CD8-positive, alpha-beta memory T cell (primary cell): ENCODE measurements at regions not wholly inside any gene's neighbourhood (a gene's known extent, or its start where the extent isn't known, plus 50 kb on each side); places are given as distances from the start of the nearest gene placed in this dataset.

Experiments used
- CTCF ChIA-PET: fragments of 350-600 bp; sonication (Branson Sonifier 250); formaldehyde crosslinking; loops from one replicate; lab custom pipeline; 2021; ENCODE audit warnings: antibody characterized with exemption; lab: Charles Lee
- POLR2A ChIA-PET: fragments of 350-600 bp; sonication (Branson Sonifier 250); formaldehyde crosslinking; loops from one replicate; lab custom pipeline; 2021; ENCODE audit warnings: antibody characterized with exemption; lab: Charles Lee
- DNase-seq, 5 donors: peaks; one replicate each; pipeline versions ENCODE4 v3.0.0 to v3.0.0-alpha.2; 2020 to 2022; ENCODE audit warnings: mixed read lengths in 1 of 5
- H3K27ac ChIP-seq: one replicate; pipeline ENCODE4 v1.7.0; 2013; ENCODE audit warnings: low read depth, mild to moderate bottlenecking, low read length, moderate library complexity
- H3K27me3 ChIP-seq: 2 replicates; pipeline ENCODE4 v1.7.0; 2013; ENCODE audit warnings: low read length, mild to moderate bottlenecking; ENCODE audit not compliant: insufficient read depth, poor library complexity, severe bottlenecking
- H3K36me3 ChIP-seq: 2 replicates; pipeline ENCODE4 v1.7.0; 2013; ENCODE audit warnings: mild to moderate bottlenecking, low read length, moderate library complexity; ENCODE audit not compliant: insufficient read depth
- H3K4me1 ChIP-seq: 2 replicates; pipeline ENCODE4 v1.7.0; 2013; ENCODE audit warnings: mild to moderate bottlenecking, low read length, moderate library complexity; ENCODE audit not compliant: insufficient read depth
- H3K4me3 ChIP-seq: 2 replicates; pipeline ENCODE4 v1.7.0; 2013; ENCODE audit warnings: mild to moderate bottlenecking, low read length
- H3K9me3 ChIP-seq: 2 replicates; pipeline ENCODE4 v1.7.0; 2013; ENCODE audit warnings: mild to moderate bottlenecking, low read length
- H3K27ac Mint-ChIP-seq, 8 donors: one replicate each; pipeline ENCODE4 v1.8.0; 2020 to 2021; ENCODE audit warnings: mixed read lengths in 8 of 8, mild to moderate bottlenecking in 6 of 8, inconsistent platforms in 3 of 8, moderate library complexity in 3 of 8
- H3K27me3 Mint-ChIP-seq, 2 donors: one replicate each; pipeline ENCODE4 v1.8.0; 2020 to 2021; ENCODE audit warnings: mixed read lengths in 2 of 2, mild to moderate bottlenecking in 1 of 2, moderate library complexity in 1 of 2
- H3K36me3 Mint-ChIP-seq, 3 donors: one replicate each; pipeline ENCODE4 v1.8.0; 2020 to 2021; ENCODE audit warnings: mixed read lengths in 3 of 3, inconsistent platforms in 1 of 3, mild to moderate bottlenecking in 1 of 3
- H3K4me1 Mint-ChIP-seq, 3 donors: one replicate each; pipeline ENCODE4 v1.8.0; 2020 to 2021; ENCODE audit warnings: mixed read lengths in 3 of 3, inconsistent platforms in 1 of 3, mild to moderate bottlenecking in 1 of 3
- H3K4me3 Mint-ChIP-seq, 7 donors: one replicate each; pipeline ENCODE4 v1.8.0; 2020 to 2021; ENCODE audit warnings: mixed read lengths in 7 of 7, mild to moderate bottlenecking in 6 of 7, moderate library complexity in 4 of 7, inconsistent platforms in 2 of 7
- H3K9me3 Mint-ChIP-seq, 5 donors: one replicate each; pipeline ENCODE4 v1.8.0; 2020 to 2022; ENCODE audit warnings: mixed read lengths in 5 of 5, mild to moderate bottlenecking in 3 of 5, moderate library complexity in 2 of 5, inconsistent platforms in 1 of 5

DNA sequence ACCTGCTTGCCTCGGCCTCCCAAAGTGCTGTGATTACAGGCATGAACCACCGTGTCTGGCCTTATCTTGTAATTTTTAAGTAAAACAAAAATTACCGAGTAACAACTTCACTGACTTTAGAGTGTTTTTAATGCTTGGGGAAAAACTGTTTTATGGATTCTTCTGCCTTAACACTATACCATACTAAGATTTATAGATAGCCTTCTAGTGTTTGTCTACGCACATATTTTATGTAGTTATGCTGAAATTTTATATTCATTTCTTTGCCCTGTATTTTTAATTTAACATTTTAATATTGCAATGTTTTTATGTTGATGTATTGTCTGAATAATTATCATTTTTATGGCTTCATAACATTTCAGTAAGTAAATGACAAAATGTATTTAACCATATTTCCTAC, 96.4 kb upstream of the FTMT start:
- no peak for DNase-seq
- Mint-ChIP-seq H3K4me1 (no peaks in the 10 kb centered on the region), H3K9me3 (peaks cover 0 to 5% (median 2%) of the 10 kb centered on the region in 5 donors), H3K4me3 (no peak overlapping the region), H3K27me3 (no peaks in the 10 kb centered on the region), H3K36me3 (no peaks in the 10 kb centered on the region), H3K27ac (no peak overlapping the region)
- Histone ChIP-seq H3K27me3 (no peaks in the 10 kb centered on the region), H3K4me3 (no peak overlapping the region), H3K9me3 (no peaks in the 10 kb centered on the region), H3K4me1 (no peaks in the 10 kb centered on the region), H3K27ac (no peak overlapping the region), H3K36me3 (no peaks in the 10 kb centered on the region)
- ChIA-PET POLR2A (no interaction called here), CTCF (no interaction called here)

GRCh38 chr5:121757753-121758152, 93.9 kb upstream of the FTMT start:
- H3K27me3 Mint-ChIP-seq, result no peaks in the 10 kb centered on the region
- CTCF ChIA-PET, result no interaction called here
- H3K27ac Mint-ChIP-seq, result no peak overlapping the region
- no peaks in the 10 kb centered on the region for H3K36me3 Mint-ChIP-seq
- peaks cover 0 to 5% (median 2%) of the 10 kb centered on the region in 5 donors for H3K9me3 Mint-ChIP-seq
- Histone ChIP-seq H3K4me1 (no peaks in the 10 kb centered on the region), H3K9me3 (no peaks in the 10 kb centered on the region), H3K4me3 (no peak overlapping the region), H3K27me3 (no peaks in the 10 kb centered on the region), H3K36me3 (no peaks in the 10 kb centered on the region), H3K27ac (no peak overlapping the region)
- POLR2A ChIA-PET, result no interaction called here
- H3K4me3 Mint-ChIP-seq, result no peak overlapping the region
- DNase-seq, result no peak
- no peaks in the 10 kb centered on the region for H3K4me1 Mint-ChIP-seq

DNA sequence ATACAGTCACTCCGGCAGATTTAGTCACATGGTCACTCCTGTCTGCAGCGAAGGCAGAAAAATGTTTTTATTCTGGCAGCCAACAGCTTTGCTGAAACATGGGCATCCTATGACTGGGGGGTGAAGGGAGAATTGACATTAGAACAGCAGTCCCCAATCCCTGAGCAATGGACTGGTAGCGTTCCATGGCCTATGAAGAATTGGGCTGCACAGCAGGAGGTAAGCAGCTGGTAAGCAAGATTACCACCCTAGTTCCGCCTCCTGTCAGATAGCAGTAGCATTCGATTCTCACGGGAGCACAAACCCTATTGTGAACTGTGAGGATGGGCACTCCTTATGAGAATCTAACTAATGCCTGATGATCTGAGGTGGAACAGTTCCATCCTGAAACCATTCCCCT, 93.1 kb upstream of the FTMT start:
- H3K27me3 Mint-ChIP-seq, result no peaks in the 10 kb centered on the region
- CTCF ChIA-PET, result no interaction called here

DNA sequence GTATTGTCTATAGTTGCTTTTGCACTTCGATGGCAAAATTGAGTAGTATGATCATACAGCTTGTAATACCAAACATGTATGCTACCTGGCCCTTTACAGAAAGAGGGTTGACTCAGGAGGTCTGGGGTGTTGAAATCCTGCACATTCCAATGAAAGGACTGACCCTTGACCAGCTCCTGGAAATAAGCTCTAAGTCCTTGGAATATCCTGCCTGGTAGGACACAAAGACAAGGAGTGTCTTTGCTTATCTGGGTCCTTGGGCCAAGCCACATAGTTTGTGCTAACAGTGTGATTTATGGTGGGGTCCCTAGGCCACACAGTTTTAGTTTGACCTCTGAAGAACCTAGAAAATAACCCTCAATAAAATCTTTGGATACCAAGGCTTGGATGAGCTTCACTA, 89.3 kb upstream of the FTMT start:
- Mint-ChIP-seq H3K27ac (no peak overlapping the region), H3K4me1 (no peaks in the 10 kb centered on the region), H3K36me3 (no peaks in the 10 kb centered on the region), H3K27me3 (no peaks in the 10 kb centered on the region), H3K9me3 (peaks cover 0 to 9% (median 4%) of the 10 kb centered on the region in 5 donors), H3K4me3 (no peak overlapping the region)
- no peak for DNase-seq
- POLR2A ChIA-PET, result no interaction called here
- H3K27ac ChIP-seq, result no peak overlapping the region
- no peaks in the 10 kb centered on the region for H3K27me3 ChIP-seq
- H3K4me3 ChIP-seq, result no peak overlapping the region
- H3K4me1 ChIP-seq, result no peaks in the 10 kb centered on the region
- CTCF ChIA-PET, result no interaction called here
- H3K9me3 ChIP-seq, result no peaks in the 10 kb centered on the region
- H3K36me3 ChIP-seq, result no peaks in the 10 kb centered on the region

More for the DNA sequence above, 93.1 kb upstream of the FTMT start:
- Mint-ChIP-seq H3K36me3 (no peaks in the 10 kb centered on the region), H3K9me3 (peaks cover 0 to 5% (median 2%) of the 10 kb centered on the region in 5 donors), H3K4me3 (no peak overlapping the region), H3K4me1 (no peaks in the 10 kb centered on the region), H3K27ac (no peak overlapping the region)
- H3K27ac ChIP-seq, result no peak overlapping the region
- POLR2A ChIA-PET, result no interaction called here
- no peaks in the 10 kb centered on the region for H3K36me3 ChIP-seq
- H3K4me3 ChIP-seq, result no peak overlapping the region
- DNase-seq, result no peak
- no peaks in the 10 kb centered on the region for H3K9me3 ChIP-seq
- no peaks in the 10 kb centered on the region for H3K4me1 ChIP-seq
- no peaks in the 10 kb centered on the region for H3K27me3 ChIP-seq

DNA sequence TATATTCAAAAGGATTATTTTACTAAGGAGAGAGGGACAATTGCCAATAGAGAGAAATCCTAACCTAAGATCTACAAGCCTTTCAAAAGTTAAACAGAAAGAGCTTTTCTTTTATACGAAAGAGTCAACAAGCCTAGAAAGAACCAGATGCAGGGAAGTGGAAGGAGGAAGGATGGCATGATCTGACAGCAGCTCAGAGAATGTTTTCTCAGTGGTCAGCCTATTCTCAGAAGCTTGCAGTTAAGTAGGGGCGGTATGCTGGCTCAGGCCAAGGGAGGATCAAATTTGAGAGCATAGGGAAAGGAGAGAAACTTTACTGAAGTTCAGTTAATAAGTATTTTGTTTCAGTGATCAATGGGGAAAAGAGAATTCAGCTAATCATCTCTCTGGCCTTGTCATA, 88.0 kb upstream of the FTMT start:
- no peaks in the 10 kb centered on the region for H3K27me3 ChIP-seq
- no peak for DNase-seq
- no peak overlapping the region for H3K27ac Mint-ChIP-seq
- no peaks in the 10 kb centered on the region for H3K36me3 Mint-ChIP-seq
- no peaks in the 10 kb centered on the region for H3K27me3 Mint-ChIP-seq
- H3K4me1 ChIP-seq, result no peaks in the 10 kb centered on the region
- H3K4me1 Mint-ChIP-seq, result no peaks in the 10 kb centered on the region
- ChIA-PET CTCF (no interaction called here), POLR2A (no interaction called here)
- H3K4me3 Mint-ChIP-seq, result no peak overlapping the region
- H3K9me3 Mint-ChIP-seq, result peaks cover 0 to 14% (median 4%) of the 10 kb centered on the region in 5 donors
- H3K27ac ChIP-seq, result no peak overlapping the region
- H3K9me3 ChIP-seq, result no peaks in the 10 kb centered on the region
- no peak overlapping the region for H3K4me3 ChIP-seq
- no peaks in the 10 kb centered on the region for H3K36me3 ChIP-seq

GRCh38 chr5:121780406-121780805, 71.3 kb upstream of the FTMT start:
- Histone ChIP-seq H3K27me3 (no peaks in the 10 kb centered on the region), H3K9me3 (no peaks in the 10 kb centered on the region), H3K4me3 (no peak overlapping the region), H3K27ac (no peak overlapping the region), H3K4me1 (no peaks in the 10 kb centered on the region), H3K36me3 (no peaks in the 10 kb centered on the region)
- DNase-seq, result no peak
- Mint-ChIP-seq H3K9me3 (peaks cover 0 to 4% (median 0%) of the 10 kb centered on the region in 5 donors), H3K4me1 (no peaks in the 10 kb centered on the region), H3K36me3 (no peaks in the 10 kb centered on the region), H3K27ac (no peak overlapping the region), H3K4me3 (no peak overlapping the region), H3K27me3 (no peaks in the 10 kb centered on the region)
- CTCF ChIA-PET, result no interaction called here
- POLR2A ChIA-PET, result no interaction called here

- peaks cover 0 to 4% (median 0%) of the 10 kb centered on the region in 5 donors for H3K9me3 Mint-ChIP-seq
- H3K27me3 Mint-ChIP-seq, result no peaks in the 10 kb centered on the region
- H3K9me3 ChIP-seq, result no peaks in the 10 kb centered on the region
- ChIA-PET POLR2A (no interaction called here), CTCF (no interaction called here)
- no peaks in the 10 kb centered on the region for H3K4me1 Mint-ChIP-seq
- no peaks in the 10 kb centered on the region for H3K36me3 ChIP-seq
- H3K4me1 ChIP-seq, result no peaks in the 10 kb centered on the region
- H3K4me3 Mint-ChIP-seq, result no peak overlapping the region
- no peak for DNase-seq
- no peaks in the 10 kb centered on the region for H3K36me3 Mint-ChIP-seq
- no peak overlapping the region for H3K27ac Mint-ChIP-seq
- H3K27ac ChIP-seq, result no peak overlapping the region
- no peaks in the 10 kb centered on the region for H3K27me3 ChIP-seq
- no peak overlapping the region for H3K4me3 ChIP-seq
These were observed 68.0 kb upstream of the FTMT start for GRCh38 chr5:121783700-121784099.

DNA sequence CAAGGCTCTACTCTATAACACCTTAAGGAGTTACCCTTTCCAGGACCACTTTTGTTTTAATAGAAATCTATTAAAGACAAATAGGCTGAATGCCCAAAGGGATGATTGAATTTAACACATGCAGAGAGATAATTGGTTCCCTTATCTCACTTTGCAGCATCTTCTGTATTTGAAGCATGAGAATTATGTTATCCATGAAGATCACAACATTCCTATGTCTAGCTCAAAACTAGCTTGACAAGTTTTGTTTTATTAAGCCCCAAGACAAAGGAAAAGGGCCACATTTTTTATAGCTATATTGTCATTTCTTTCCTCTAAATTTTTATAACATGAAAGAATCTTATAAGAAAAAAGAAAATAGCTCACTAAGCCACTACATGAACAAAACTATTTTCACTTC, 57.9 kb upstream of the FTMT start:
- Histone ChIP-seq H3K27me3 (no peaks in the 10 kb centered on the region), H3K4me1 (no peaks in the 10 kb centered on the region), H3K4me3 (no peak overlapping the region), H3K27ac (no peak overlapping the region), H3K9me3 (no peaks in the 10 kb centered on the region), H3K36me3 (no peaks in the 10 kb centered on the region)
- Mint-ChIP-seq H3K4me3 (no peak overlapping the region), H3K36me3 (no peaks in the 10 kb centered on the region), H3K27me3 (no peaks in the 10 kb centered on the region), H3K27ac (no peak overlapping the region), H3K4me1 (no peaks in the 10 kb centered on the region), H3K9me3 (peaks cover 2 to 16% (median 6%) of the 10 kb centered on the region in 5 donors)
- CTCF ChIA-PET, result no interaction called here
- POLR2A ChIA-PET, result no interaction called here
- no peak for DNase-seq

- no peak overlapping the region for H3K4me3 Mint-ChIP-seq
- H3K9me3 ChIP-seq, result no peaks in the 10 kb centered on the region
- H3K27ac Mint-ChIP-seq, result no peak overlapping the region
- POLR2A ChIA-PET, result no interaction called here
- no peaks in the 10 kb centered on the region for H3K4me1 Mint-ChIP-seq
- H3K4me3 ChIP-seq, result no peak overlapping the region
- no peaks in the 10 kb centered on the region for H3K36me3 ChIP-seq
- no peak overlapping the region for H3K27ac ChIP-seq
- H3K9me3 Mint-ChIP-seq, result peaks cover 2 to 13% (median 4%) of the 10 kb centered on the region in 5 donors
- H3K27me3 Mint-ChIP-seq, result no peaks in the 10 kb centered on the region
- H3K4me1 ChIP-seq, result no peaks in the 10 kb centered on the region
- no peaks in the 10 kb centered on the region for H3K36me3 Mint-ChIP-seq
- CTCF ChIA-PET, result no interaction called here
- DNase-seq, result no peak
- H3K27me3 ChIP-seq, result no peaks in the 10 kb centered on the region
These were observed 56.2 kb upstream of the FTMT start for GRCh38 chr5:121795511-121795910.
